ENCODE measurements at regions not wholly inside any gene's neighbourhood (a gene's known extent, or its start where the extent isn't known, plus 50 kb on each side); places are given as distances from the start of the nearest gene placed in this dataset.

- no peaks in the 10 kb centered on the region for H3K4me1 ChIP-seq (ENCODE audit: control insufficient read depth in 1 of 2, insufficient read depth in 2 of 2, low read length in 2 of 2)
- ChIA-PET POLR2A (no interaction called here), CTCF (no interaction called here), RAD21 (ENCODE audit: low non-redundant PET in 1 of 2, low total read pairs in 2 of 2, uncharacterized antibody in 2 of 2, unreplicated experiment in 2 of 2) (no interaction called here)
- no peaks in the 10 kb centered on the region for H4K20me1 ChIP-seq (ENCODE audit: insufficient read depth)
- no peak overlapping the region for H2AFZ ChIP-seq (ENCODE audit: low read depth, low read length, poor library complexity, severe bottlenecking)
- H3K36me3 ChIP-seq (ENCODE audit: control insufficient read depth in 1 of 2, insufficient read depth in 2 of 2, low read length in 2 of 2): no peaks in the 10 kb centered on the region
- no TSS peak for BruUV-seq (replicated peaks)
- H3K79me2 ChIP-seq (ENCODE audit: insufficient read depth, low read length): no peaks in the 10 kb centered on the region
- ATAC-seq (no peak), DNase-seq (ENCODE audit: low read depth, low spot score) (no peak)
- H3K9me2 ChIP-seq (ENCODE audit: insufficient read depth): no peaks in the 10 kb centered on the region
- no peak overlapping the region for H3K4me2 ChIP-seq (ENCODE audit: low read length)
- no peak overlapping the region for H3K27ac ChIP-seq (ENCODE audit: low read depth, low read length)
- TF ChIP-seq EZH2 (IDR thresholded peaks at IDR 0.05): no peak
- no peak for TF ChIP-seq SP1 (IDR thresholded peaks at IDR 0.05; ENCODE audit: low read depth)
- no peak for TF ChIP-seq EZH2phosphoT487 (IDR thresholded peaks at IDR 0.05; ENCODE audit: borderline replicate concordance)
- no peak for TF ChIP-seq FOSL1 (IDR thresholded peaks at IDR 0.05; ENCODE audit: low read depth)
- TF ChIP-seq, protein P1, sequence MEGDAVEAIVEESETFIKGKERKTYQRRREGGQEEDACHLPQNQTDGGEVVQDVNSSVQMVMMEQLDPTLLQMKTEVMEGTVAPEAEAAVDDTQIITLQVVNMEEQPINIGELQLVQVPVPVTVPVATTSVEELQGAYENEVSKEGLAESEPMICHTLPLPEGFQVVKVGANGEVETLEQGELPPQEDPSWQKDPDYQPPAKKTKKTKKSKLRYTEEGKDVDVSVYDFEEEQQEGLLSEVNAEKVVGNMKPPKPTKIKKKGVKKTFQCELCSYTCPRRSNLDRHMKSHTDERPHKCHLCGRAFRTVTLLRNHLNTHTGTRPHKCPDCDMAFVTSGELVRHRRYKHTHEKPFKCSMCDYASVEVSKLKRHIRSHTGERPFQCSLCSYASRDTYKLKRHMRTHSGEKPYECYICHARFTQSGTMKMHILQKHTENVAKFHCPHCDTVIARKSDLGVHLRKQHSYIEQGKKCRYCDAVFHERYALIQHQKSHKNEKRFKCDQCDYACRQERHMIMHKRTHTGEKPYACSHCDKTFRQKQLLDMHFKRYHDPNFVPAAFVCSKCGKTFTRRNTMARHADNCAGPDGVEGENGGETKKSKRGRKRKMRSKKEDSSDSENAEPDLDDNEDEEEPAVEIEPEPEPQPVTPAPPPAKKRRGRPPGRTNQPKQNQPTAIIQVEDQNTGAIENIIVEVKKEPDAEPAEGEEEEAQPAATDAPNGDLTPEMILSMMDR (IDR thresholded peaks at IDR 0.05 in 2 of 3, conservative IDR thresholded peaks at IDR 0.05 in 1 of 3; ENCODE audit: borderline replicate concordance in 1 of 3, insufficient read depth in 1 of 3, low read depth in 2 of 3, low read length in 2 of 3): no peak
- no peak for TF ChIP-seq JUND (IDR thresholded peaks at IDR 0.05)
- TF ChIP-seq YY1 (IDR thresholded peaks at IDR 0.05; ENCODE audit: extremely low read depth, insufficient replicate concordance, low read depth, low read length): no peak
- TF ChIP-seq CBX3 (IDR thresholded peaks at IDR 0.05; ENCODE audit: low read depth): no peak
- TF ChIP-seq EGR1 (IDR thresholded peaks at IDR 0.05; ENCODE audit: low read depth): no peak
- no peak for TF ChIP-seq ELF1 (IDR thresholded peaks at IDR 0.05; ENCODE audit: borderline replicate concordance, low read depth)
- no peak for TF ChIP-seq CEBPB (IDR thresholded peaks at IDR 0.05; ENCODE audit: low read depth)
- TF ChIP-seq SRF (IDR thresholded peaks at IDR 0.05; ENCODE audit: low read depth): no peak
- TF ChIP-seq ZNF274 (IDR thresholded peaks at IDR 0.05; ENCODE audit: low read depth, low read length): no peak
- TF ChIP-seq ZBTB33 (IDR thresholded peaks at IDR 0.05; ENCODE audit: extremely low read depth, insufficient replicate concordance, low read length): no peak
- TF ChIP-seq RAD21 (IDR thresholded peaks at IDR 0.05; ENCODE audit: low read depth): no peak
- no peaks in the 10 kb centered on the region for H3K27me3 ChIP-seq (ENCODE audit: insufficient read depth, low read length)
- H3K9ac ChIP-seq (ENCODE audit: low read length): no peak overlapping the region
- H3K4me3 ChIP-seq (replicated peaks in 1 of 2; ENCODE audit: low read depth in 1 of 2, low read length in 2 of 2): no peak overlapping the region
- intact Hi-C loops (cut with micrococcal nuclease): loop anchor here (5.0 kb wide), 2 partner anchors 435 to 865 kb away; no protein-coding TSS in a partner anchor
- H3K9me3 ChIP-seq (ENCODE audit: control insufficient read depth in 1 of 2, insufficient read depth in 1 of 2, low read depth in 1 of 2, low read length in 2 of 2): no peaks in the 10 kb centered on the region
Measured at GRCh38 chrX:77162777-77163176, 284.4 kb upstream of the FGF16 start.
